Stomach (tissue), 8 donors: ENCODE measurements at regions not wholly inside any gene's neighbourhood (a gene's known extent, or its start where the extent isn't known, plus 50 kb on each side); places are given as distances from the start of the nearest gene placed in this dataset.
"Not testable (repeated sequence)": the region's sequence is repeated elsewhere in the genome, so short reads cannot be mapped to it uniquely, and the experiment has no call there.

Source experiments
- DNase-seq, 2 donors: peaks; one replicate each; pipeline versions ENCODE4 v3.0.0 to v3.0.0-alpha.2; 2013 to 2019
- H3K27ac ChIP-seq, 5 donors: fragments of 200-600 bp in 4 of 5; sonication (generic) in 4 of 5; one replicate each; pipeline ENCODE4 v1.5.1; 2013 to 2019; ENCODE audit warnings: mild to moderate bottlenecking in 1 of 5, moderate library complexity in 1 of 5
- H3K27me3 ChIP-seq, 3 donors: fragments of 200-600 bp; sonication (generic); one replicate each; pipeline ENCODE4 v1.5.1; 2017 to 2019; ENCODE audit warnings: mixed run types in 1 of 3
- H3K36me3 ChIP-seq, 4 donors: fragments of 200-600 bp; sonication (generic); 1 replicate in 3 of 4; 2 replicates in 1 of 4; pipeline ENCODE4 v1.5.1; 2016 to 2019
- H3K4me1 ChIP-seq, 4 donors: fragments of 200-600 bp; sonication (generic); one replicate each; pipeline ENCODE4 v1.5.1; 2016 to 2019
- H3K4me3 ChIP-seq, 4 donors: fragments of 200-600 bp; sonication (generic) in 3 of 4; one replicate each; pipeline ENCODE4 v1.5.1; 2016 to 2019; ENCODE audit warnings: mild to moderate bottlenecking in 1 of 4
- H3K9me3 ChIP-seq, 4 donors: fragments of 200-600 bp; sonication (generic); one replicate each; pipeline ENCODE4 v1.5.1; 2016 to 2019
- EP300 ChIP-seq: sonication (generic); formaldehyde crosslinking; IDR thresholded peaks from one replicate; pipeline ENCODE4 v1.6.1; 2017; ENCODE audit warnings: antibody characterized with exemption
- POLR2A ChIP-seq, 4 donors: fragments of 450-650 bp; IDR thresholded peaks; one replicate each; pipeline ENCODE4 v1.6.1; 2016; ENCODE audit warnings: antibody characterized with exemption in 4 of 4, control low read depth in 2 of 4, mild to moderate bottlenecking in 1 of 4, moderate library complexity in 1 of 4
- POLR2AphosphoS5 ChIP-seq, 3 donors: sonication (generic); formaldehyde crosslinking; IDR thresholded peaks; one replicate each; pipeline ENCODE4 v1.6.1; 2016; ENCODE audit warnings: antibody characterized with exemption in 3 of 3
- WGBS, 5 donors: extraction: QIAGEN DNeasy Blood & Tissue Kit in 3 of 5; methylation state at CpG; one replicate each; pipeline versions ENCODE4 v1.1.5 to v1.1.7; 2013 to 2018; 5-methylcytosine and 5-hydroxymethylcytosine counted together
- intact Hi-C: fragments of 100-400 bp; cut with DNase I; formaldehyde crosslinking; loops from one replicate; pipeline ENCODE4 v1.15.1; 2023; ENCODE audit warnings: low total_unique reads
- TF ChIP-seq, protein P1 (sequence below), 7 experiments: fragments of 450-650 bp in 4 of 7; fragments of 200-600 bp in 3 of 7; sonication (generic) in 3 of 7; IDR thresholded peaks; one replicate each; pipeline ENCODE4 v1.5.1; 2016 to 2019; ENCODE audit warnings: antibody characterized with exemption in 7 of 7, control low read depth in 2 of 7, mild to moderate bottlenecking in 1 of 7
- donor health status: healthy with polysubstance abuse.
- donor health status: Bipolar disorder and iron deficiency.
- donor health status: healthy.

DNA sequence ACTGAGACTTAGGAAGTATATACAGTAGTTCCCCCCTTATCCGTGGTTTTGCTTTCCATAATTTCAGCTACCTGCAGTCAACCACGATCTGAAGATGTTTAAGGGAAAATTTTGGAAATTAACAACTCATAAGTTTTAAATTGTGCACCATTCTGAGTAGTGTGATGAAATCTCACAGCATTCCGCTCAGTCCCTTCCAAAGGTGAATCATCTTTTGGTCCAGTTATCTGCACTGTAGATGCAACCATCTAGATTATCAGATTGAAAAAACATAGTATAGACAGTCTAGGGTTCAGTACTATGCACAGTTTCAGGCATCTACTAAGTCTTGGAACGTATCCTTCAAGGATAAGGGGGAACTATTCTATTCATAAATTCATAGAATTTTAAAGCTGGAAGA lies 109.0 kb downstream of the ANXA3 start:
- H3K27me3 ChIP-seq = no peaks in the 10 kb centered on the region
- no peak overlapping the region for H3K27ac ChIP-seq
- no peak for TF ChIP-seq EP300
- no peak for TF ChIP-seq POLR2AphosphoS5 (IDR thresholded peaks at IDR 0.05)
- TF ChIP-seq, protein P1, sequence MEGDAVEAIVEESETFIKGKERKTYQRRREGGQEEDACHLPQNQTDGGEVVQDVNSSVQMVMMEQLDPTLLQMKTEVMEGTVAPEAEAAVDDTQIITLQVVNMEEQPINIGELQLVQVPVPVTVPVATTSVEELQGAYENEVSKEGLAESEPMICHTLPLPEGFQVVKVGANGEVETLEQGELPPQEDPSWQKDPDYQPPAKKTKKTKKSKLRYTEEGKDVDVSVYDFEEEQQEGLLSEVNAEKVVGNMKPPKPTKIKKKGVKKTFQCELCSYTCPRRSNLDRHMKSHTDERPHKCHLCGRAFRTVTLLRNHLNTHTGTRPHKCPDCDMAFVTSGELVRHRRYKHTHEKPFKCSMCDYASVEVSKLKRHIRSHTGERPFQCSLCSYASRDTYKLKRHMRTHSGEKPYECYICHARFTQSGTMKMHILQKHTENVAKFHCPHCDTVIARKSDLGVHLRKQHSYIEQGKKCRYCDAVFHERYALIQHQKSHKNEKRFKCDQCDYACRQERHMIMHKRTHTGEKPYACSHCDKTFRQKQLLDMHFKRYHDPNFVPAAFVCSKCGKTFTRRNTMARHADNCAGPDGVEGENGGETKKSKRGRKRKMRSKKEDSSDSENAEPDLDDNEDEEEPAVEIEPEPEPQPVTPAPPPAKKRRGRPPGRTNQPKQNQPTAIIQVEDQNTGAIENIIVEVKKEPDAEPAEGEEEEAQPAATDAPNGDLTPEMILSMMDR (IDR thresholded peaks at IDR 0.05) = no peak
- TF ChIP-seq POLR2A (IDR thresholded peaks at IDR 0.05) = no peak
- peaks cover 4 to 23% (median 12%) of the 10 kb centered on the region in 4 donors for H3K4me1 ChIP-seq
- WGBS, 5 donors = 91 to 96% (median 91%) methylated on average over 4 of the region's 4 CpGs
- intact Hi-C loops = no loop called here
- no peak overlapping the region for H3K4me3 ChIP-seq
- H3K36me3 ChIP-seq = no peaks in the 10 kb centered on the region
- H3K9me3 ChIP-seq = no peaks in the 10 kb centered on the region
- DNase-seq = no peak

DNA sequence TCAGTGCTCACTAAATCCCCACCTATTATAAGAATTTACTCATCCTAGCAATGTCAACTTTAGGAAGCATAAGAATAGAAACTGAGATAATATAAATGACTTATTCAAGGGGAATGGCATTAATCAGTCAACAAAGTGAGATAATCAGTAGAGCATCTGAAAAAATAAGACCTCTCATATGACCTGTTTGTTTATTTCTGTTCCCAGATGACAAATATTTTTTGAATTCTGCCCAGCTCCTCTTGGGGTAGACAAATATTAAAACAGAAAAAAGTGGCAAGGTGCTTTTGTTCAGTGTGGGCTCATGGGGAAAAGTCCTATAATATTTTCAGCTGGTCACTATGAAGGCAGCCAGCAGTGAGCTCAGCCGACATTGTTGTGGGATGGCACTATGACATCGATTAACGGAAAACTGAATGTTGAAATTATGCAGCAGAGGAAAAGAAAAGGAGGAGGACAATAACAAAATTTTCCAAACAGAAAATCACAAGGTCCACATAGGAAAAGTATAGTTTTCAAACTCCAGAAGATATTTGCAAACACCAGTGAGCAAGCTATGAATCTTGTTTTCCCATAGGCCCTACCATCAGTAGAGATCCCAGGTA lies 109.6 kb downstream of the ANXA3 start:
- WGBS, 5 donors = 84 to 98% (median 93%) methylated on average over 3 of the region's 3 CpGs

DNA sequence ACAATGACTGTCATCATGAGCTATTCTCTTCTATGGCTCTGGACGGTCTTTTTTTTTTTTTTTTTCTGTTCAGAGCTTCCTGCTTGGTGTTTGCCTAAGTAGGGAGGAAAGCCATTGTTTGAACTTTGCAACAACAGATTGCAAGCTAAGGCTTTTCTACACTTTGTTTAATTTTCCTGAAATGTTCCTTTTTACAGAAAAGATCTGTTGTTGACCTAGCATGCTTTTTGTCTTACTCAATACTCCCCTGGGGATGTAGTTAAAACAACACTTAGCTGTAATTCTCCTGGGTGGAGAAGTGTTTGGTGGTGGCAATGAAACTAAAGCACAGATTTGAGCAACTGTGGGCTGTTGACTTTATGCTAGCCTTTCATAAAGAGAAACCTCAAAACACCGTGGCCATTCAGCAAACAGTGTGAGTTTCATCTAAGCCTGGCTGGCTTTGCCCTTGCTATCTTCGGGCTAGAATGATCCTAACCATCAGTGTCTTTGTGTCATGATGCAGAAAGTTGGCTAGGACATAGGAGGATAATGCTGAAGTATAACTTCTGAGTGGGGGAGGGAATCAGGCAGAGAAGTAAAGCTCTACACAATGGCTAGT lies 110.5 kb downstream of the ANXA3 start:
- 3 to 23% (median 5%) methylated on average over 3 of the region's 3 CpGs for WGBS, 5 donors
- H3K27ac ChIP-seq = peak overlapping the region; percentile 28 to 72 (median 68)
- TF ChIP-seq EP300 = no peak
- TF ChIP-seq POLR2A (IDR thresholded peaks at IDR 0.05) = no peak
- TF ChIP-seq, protein P1 (IDR thresholded peaks at IDR 0.05) = no peak
- no peak for TF ChIP-seq POLR2AphosphoS5 (IDR thresholded peaks at IDR 0.05)
- intact Hi-C loops = no loop called here
- no peaks in the 10 kb centered on the region for H3K36me3 ChIP-seq
- H3K9me3 ChIP-seq = no peaks in the 10 kb centered on the region
- H3K27me3 ChIP-seq = no peaks in the 10 kb centered on the region
- DNase-seq = peak in 1 of 2 donors; percentile 60
- peak overlapping the region in 1 of 4 donors; percentile 3 for H3K4me3 ChIP-seq
- peaks cover 4 to 30% (median 12%) of the 10 kb centered on the region in 4 donors for H3K4me1 ChIP-seq

More for the DNA sequence above, 109.6 kb downstream of the ANXA3 start:
- TF ChIP-seq POLR2A (IDR thresholded peaks at IDR 0.05) (no peak), POLR2AphosphoS5 (IDR thresholded peaks at IDR 0.05) (no peak), EP300 (no peak)
- TF ChIP-seq, protein P1 (IDR thresholded peaks at IDR 0.05) = no peak
- peak overlapping the region in 4 of 5 donors; percentile 18 to 72 (median 65) for H3K27ac ChIP-seq
- no peak for DNase-seq
- no peaks in the 10 kb centered on the region for H3K36me3 ChIP-seq
- no peaks in the 10 kb centered on the region for H3K27me3 ChIP-seq
- intact Hi-C loops = no loop called here
- H3K4me3 ChIP-seq = no peak overlapping the region
- H3K4me1 ChIP-seq = peaks cover 4 to 23% (median 12%) of the 10 kb centered on the region in 4 donors
- H3K9me3 ChIP-seq = no peaks in the 10 kb centered on the region

DNA sequence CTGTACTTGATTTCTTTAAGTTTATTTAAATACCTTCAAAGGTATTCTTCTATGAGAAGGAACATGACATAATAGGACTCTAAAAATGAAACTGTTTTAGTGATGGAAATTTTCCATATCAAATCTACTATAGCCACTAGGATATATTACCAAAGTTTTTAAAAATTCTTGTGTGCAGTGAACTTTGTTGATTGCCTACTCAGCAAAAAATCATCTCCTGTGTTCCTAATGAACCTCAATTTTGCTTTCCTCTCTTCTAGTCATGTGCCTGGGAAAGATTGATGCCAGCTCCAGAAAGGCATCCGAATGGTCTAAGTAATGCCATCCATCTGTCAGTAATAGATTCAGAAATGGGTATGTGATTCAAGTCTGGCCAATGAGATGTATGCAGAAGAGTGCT lies 111.1 kb downstream of the ANXA3 start:
- DNase-seq = no peak
- H3K4me3 ChIP-seq = no peak overlapping the region
- no peaks in the 10 kb centered on the region for H3K27me3 ChIP-seq
- H3K4me1 ChIP-seq = peaks cover 4 to 34% (median 12%) of the 10 kb centered on the region in 4 donors
- 85 to 100% (median 97%) methylated on average over 1 of the region's 1 CpG for WGBS, 5 donors
- H3K27ac ChIP-seq = peak overlapping the region in 4 of 5 donors; percentile 62 to 72 (median 69)
- TF ChIP-seq POLR2AphosphoS5 (IDR thresholded peaks at IDR 0.05) (no peak), POLR2A (IDR thresholded peaks at IDR 0.05) (no peak), EP300 (no peak)
- TF ChIP-seq, protein P1 (IDR thresholded peaks at IDR 0.05) = no peak
- H3K9me3 ChIP-seq = no peaks in the 10 kb centered on the region
- no peaks in the 10 kb centered on the region for H3K36me3 ChIP-seq
- intact Hi-C loops = no loop called here

DNA sequence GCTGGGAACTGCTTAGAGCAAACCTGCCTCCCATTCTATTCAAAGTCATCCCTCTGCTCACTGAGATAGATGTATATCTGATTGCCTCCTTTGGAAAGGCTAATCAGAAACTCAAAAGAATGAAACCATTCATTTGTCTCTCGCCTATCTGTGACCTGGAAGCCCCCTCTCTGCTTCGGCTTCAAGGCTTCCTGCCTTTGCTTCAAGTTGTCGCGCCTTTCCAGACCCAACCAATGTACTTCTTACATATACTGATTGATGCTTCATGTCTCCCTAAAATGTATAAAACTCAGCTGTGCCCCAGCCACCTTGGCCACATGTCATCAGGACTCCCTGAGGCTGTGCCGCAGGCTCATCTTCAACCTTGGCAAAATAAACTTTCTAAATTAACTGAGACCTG lies 111.9 kb upstream of the BMP2K start:
- H3K4me3 ChIP-seq, intact Hi-C loops: not testable (repeated sequence)
- 96 to 98% (median 97%) methylated on average over 5 of the region's 5 CpGs for WGBS, 5 donors

More for the DNA sequence above, 111.9 kb upstream of the BMP2K start:
- H3K4me1 ChIP-seq = peaks cover 4 to 31% (median 11%) of the 10 kb centered on the region in 4 donors
- H3K27ac ChIP-seq, DNase-seq, H3K27me3 ChIP-seq, H3K9me3 ChIP-seq, H3K36me3 ChIP-seq: not testable (repeated sequence)
